ENCODE measurements at regions not wholly inside any gene's neighbourhood (a gene's known extent, or its start where the extent isn't known, plus 50 kb on each side); places are given as distances from the start of the nearest gene placed in this dataset.

DNA sequence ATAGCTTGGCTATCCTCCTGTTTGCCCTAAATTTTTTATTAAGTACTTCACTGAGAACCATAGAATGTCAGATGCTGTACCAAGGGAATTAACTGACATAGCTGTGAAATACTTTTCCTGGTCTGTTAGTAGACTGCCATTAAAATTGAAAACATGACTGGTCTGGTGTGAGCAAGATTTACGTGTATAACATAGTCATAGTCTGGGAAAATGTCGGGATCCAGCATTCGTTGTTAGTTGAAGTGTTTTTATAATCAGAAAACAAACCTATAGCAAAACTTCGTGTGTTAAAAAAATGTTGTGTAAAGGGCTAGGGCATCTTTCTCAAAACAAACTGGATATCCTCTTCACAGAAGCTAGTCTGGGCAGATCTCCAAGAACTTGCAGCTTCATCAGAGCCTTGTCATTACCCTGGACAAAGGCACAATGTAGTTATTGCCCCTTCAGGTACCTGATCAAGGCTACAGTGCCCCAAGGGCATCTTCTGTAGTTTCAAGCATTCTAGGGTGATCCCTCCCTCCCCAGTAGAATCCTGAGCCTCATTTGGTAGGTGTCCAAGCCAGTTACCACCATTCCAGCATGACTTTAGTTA, 454.2 kb upstream of the SGCD start:
- no peak for DNase-seq

DNA sequence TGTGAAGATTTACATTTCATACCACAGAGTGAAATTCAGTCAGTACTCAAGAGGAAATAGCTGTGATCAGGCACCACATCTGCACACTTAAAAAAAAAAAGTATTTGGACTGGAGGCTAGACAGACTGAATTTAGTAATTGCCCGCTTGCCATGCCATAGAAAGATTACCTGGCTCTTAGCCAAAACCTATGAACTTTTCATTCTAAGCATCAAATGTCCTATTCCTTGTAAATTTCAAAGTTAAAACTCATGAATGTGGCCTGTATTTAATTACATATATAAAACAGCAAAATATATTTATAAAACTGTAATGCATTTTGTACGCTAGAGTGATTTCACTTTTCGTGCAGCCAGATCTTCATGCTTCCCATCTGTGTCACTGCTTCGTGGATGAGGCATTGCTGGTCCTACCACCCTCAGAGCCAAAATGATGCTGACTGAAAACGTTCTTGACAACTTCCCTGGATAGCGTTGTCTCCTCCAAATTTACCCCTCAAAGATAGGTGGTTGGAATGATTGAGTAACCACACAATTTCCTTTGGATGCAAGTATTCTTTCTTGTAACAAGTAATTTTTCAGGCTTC, 447.9 kb upstream of the SGCD start:
- DNase-seq: no peak

DNA sequence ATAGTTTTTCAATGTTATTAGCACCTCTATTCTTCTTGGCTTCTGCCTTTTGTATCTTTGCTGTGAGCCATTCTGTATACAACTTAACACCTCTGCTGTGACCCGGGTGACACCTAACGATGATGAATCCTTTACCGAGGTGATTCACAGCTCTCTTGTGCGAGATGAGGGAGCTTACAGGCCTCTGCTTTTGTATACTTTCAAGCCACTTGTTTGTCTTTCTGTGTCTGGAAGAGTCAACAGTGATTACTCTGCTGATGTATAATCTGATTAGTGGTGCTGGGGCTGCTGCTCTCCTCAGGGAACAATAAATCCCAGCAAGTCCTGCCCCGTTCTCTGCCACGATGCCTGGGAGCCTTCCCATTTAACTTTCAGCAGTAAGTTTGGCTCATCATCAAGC, 442.9 kb upstream of the SGCD start:
- DNase-seq: no peak

DNA sequence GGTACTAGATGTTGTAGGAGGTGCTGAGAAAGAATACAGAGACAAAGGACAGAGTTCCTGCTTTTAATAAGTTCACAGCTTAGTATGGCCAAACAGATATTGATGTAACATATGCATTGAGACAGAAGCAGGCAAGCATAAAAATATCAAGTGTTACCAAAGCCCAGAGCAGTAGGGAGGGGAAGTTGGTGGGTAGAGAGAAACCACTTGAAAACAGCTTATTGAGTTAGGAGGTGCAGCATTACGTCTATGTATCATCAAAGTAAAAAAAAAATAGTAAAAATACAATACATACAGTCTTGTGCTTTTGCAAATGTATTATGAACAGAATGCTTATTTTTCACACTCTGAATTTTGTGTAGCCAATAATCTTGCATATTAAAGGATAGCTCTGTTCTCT, 441.8 kb upstream of the SGCD start:
- DNase-seq: no peak

DNA sequence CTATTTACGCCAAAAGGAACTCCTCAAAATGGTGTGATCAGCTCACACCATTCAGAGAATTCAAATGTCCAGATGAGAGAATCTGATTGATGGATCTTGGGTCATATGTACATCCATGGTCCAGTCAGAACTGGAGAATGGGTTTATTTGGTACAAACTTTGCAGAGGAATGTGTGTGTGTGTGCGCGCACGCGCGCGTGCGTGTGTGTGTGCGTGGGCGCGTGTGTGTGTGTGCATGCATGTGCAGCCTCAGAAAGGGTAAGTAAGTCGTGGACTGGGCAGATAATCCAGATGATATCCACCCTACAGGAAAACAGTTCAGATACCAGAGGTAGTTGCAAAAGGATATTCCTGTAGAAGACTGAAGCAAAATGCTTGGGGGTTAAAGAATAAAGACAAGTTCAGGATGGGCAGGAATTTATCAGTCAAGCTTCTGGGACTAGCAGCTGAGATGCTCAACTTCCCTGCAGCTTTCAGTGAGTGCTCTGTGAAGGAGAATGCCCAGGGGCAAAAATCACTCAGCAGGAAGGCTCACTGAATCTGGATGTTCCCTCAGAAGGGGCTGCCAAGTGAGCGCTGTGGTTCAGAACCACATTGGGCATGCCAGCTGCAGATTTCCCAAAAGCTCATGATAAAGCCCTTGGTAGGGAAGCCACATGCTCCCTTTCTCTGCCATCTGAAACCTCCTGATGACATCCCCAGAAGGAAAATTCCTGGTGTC, 440.5 kb upstream of the SGCD start:
- no peak for DNase-seq

GRCh38 chr5:155895484-155895883, 431.5 kb upstream of the SGCD start:
- no peak for DNase-seq

- no peak for DNase-seq
Measured at GRCh38 chr5:155897761-155898160, 429.2 kb upstream of the SGCD start.

DNA sequence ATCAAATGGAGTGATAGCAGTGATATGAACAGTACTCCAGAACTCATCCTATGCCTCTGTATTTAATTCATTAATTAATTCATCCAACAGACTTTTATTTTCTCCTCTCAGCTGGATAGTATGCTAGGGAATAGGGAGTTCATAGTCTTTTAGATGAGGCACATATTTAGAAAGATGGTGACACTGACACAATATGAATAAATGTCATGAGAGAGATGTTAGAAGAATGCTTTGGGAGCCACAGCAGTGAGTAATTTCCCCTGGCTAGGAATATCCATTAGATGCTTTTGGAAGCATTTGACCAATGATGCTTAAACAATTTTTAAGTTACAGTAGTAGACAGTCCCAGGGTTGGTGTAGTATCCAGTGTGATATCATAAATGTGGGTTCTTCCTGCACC, 428.7 kb upstream of the SGCD start:
- DNase-seq: no peak

- no peak for DNase-seq
Measured at GRCh38 chr5:155903791-155904190, 423.2 kb upstream of the SGCD start.

- no peak for DNase-seq
Measured at GRCh38 chr5:155905364-155905763, 421.6 kb upstream of the SGCD start.

GRCh38 chr5:155906046-155906445, 420.9 kb upstream of the SGCD start:
- DNase-seq: no peak

DNA sequence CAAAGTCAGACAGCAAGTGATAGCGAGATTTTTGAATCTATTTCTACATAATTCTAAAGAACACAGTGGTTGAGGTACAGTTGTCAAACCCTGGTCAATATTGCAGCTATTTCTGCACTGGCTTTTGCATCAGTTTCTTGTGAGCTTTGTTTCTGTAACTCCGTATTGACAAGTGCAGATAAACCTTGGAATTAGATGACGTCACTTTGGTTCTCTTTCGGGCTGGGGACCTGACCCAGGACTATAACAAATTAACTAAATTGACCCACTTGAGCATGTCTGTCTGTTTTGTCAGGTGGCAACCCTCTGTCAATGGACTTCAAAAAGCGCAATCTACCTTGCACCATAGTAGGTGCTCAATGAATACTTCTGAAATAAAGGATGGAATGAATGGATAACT, 418.4 kb upstream of the SGCD start:
- DNase-seq: no peak

DNA sequence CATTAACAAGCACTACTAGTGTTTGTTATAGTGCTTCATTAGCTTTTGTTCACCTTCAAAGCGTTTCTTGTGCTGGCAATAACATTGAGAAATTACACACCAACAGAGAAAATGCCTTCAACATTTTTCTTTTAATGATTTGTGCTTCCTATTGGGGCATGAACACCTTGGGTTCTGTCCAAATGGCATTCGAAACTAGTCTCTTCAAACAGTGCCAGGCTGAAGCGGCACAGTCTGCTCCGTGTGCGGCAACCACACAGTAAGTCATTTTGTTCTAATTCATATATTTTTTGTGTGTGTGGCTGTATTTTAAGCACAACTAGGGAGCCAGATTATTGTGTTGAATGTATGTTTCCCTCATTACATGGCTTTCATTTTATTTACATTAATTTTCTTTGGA, 414.7 kb upstream of the SGCD start:
- no peak for DNase-seq

GRCh38 chr5:155914766-155915165, 412.2 kb upstream of the SGCD start:
- no peak for DNase-seq

DNA sequence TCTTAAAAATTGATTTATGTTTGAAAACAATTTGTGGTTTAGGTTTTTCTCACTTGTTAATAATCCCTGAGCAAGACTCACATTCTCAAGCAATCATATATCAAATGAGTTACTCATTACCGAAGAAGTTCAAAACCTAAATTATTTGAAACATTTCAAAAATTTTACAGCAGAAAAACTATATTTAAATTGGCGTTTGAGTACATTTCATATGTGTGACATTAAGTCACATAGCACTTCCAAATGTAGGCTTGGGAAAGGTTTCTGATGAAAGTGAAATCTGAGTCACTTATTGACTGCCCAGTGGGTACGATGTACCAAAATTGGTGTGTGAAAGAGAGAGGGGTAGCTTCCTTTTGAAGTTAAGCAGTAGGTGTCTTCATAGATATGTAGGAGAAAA, 411.4 kb upstream of the SGCD start:
- no peak for DNase-seq

DNA sequence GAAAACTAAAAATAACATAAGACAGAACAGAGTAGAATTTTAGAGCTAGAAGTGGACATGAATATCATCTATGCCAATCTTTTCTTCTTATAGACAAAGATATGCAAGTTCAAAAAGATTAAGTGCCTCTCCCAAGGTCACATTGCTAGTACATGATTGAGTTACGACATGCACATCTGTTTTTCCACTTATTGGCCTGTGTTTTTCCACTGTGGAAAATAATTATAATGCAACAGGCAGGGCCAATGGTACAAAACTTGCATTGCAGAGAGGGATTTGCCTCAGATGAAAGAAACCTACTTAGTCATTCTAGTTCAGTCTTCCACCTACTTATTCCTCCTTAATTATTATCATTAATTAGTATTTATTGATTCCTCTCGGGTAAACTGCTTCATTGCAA, 407.8 kb upstream of the SGCD start:
- DNase-seq: no peak

DNA sequence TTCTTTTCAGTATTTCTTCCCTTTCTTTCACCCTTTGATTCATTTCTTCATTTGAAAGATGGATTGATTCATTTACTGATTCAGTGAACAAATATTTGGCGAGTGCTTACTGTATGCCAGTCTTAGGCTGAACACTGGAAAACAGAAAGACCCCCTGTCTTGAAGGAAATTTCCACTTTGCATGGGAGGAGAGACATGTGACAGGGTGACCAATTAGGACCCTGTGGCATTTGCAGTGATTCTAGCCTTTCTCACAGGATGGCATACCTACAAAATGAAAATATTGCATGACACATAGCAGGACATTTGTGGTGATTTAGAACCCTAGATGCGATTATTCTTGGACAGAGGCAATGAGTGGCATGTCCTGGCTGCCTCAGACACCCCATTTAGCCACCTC, 407.2 kb upstream of the SGCD start:
- DNase-seq: no peak

DNA sequence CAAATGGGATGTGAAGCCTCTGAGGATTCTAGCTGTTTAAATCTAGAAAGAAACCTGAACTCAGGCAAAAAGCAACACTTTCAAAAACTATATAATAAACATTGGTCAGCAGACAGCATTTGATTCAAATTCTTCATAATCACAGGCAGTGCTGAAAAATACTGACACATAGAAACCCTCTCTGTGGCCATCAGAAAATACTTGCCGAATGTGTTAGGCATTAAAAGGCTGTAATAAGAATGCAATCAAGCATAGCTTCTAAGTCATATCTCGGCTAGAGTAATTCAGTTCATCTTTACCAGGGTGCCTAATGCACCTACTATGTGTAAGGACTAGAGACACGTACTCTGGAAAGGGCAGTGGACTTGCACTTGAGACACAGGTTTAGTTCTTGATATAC, 405.3 kb upstream of the SGCD start:
- no peak for DNase-seq

- no peak for DNase-seq
Measured at GRCh38 chr5:155923784-155924183, 403.2 kb upstream of the SGCD start.

DNA sequence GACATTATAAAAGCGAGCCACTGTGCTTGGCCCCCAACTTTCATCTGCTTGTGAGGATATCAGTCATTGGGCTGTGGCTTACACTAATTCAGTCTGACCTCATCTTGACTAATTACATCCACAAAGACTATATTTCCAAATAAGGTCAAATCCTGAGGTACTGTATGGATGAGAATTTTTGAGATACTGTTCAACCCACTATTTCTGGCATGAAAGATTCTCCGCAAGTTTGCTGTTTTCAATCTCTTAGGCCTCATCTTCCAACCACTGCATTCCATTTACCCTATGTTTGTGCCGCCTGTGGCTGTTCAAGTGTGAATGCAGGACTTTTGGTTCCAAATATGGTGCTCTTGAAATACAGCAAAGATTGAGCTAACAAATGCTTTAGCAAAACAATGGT, 400.9 kb upstream of the SGCD start:
- no peak for DNase-seq

- no peak for DNase-seq
Measured at GRCh38 chr5:155926766-155927165, 400.2 kb upstream of the SGCD start.

- DNase-seq: no peak
Measured at GRCh38 chr5:155929112-155929511, 397.9 kb upstream of the SGCD start.

- no peak for DNase-seq
Measured at GRCh38 chr5:155934964-155935363, 392.0 kb upstream of the SGCD start.

GRCh38 chr5:155935723-155936122, 391.2 kb upstream of the SGCD start:
- DNase-seq: no peak

All from NCI-H1048 (cell line).